CD4-positive, alpha-beta T cell (primary cell): ENCODE measurements at regions not wholly inside any gene's neighbourhood (a gene's known extent, or its start where the extent isn't known, plus 50 kb on each side); places are given as distances from the start of the nearest gene placed in this dataset.

Experiments
- ATAC-seq: fragments of 200-7000 bp; cut with Tn5 transposase; one replicate; pipeline ENCODE4 v1.10.0; 2022; ENCODE audit warnings: mild to moderate bottlenecking; ENCODE audit not compliant: poor library complexity
- CTCF ChIA-PET: fragments of 350-600 bp; sonication (Branson Sonifier 250); formaldehyde crosslinking; loops from one replicate; lab custom pipeline; 2021; ENCODE audit warnings: antibody characterized with exemption, inconsistent platforms; lab: Charles Lee
- POLR2A ChIA-PET: fragments of 350-600 bp; sonication (Branson Sonifier 250); formaldehyde crosslinking; loops from one replicate; lab custom pipeline; 2021; ENCODE audit warnings: antibody characterized with exemption, inconsistent platforms; lab: Charles Lee
- DNase-seq, 14 experiments: peaks; one replicate each; pipeline ENCODE4 v3.0.0-alpha.2; 2013 to 2020; ENCODE audit warnings: mixed read lengths in 2 of 14
- H3K27ac ChIP-seq, 2 donors: one replicate each; pipeline versions ENCODE4 v1.5.1 to v1.7.0; 2013; ENCODE audit warnings: low read length in 2 of 2, low read depth in 1 of 2, mild to moderate bottlenecking in 1 of 2
- H3K27me3 ChIP-seq, 2 experiments: 1 replicate in 1 of 2; 2 replicates in 1 of 2; pipeline versions ENCODE4 v1.6.1 to v1.7.0; 2013; ENCODE audit warnings: low read length in 2 of 2, control low read depth in 1 of 2, mild to moderate bottlenecking in 1 of 2, moderate library complexity in 1 of 2; ENCODE audit not compliant: insufficient read depth in 2 of 2, control insufficient read depth in 1 of 2
- H3K36me3 ChIP-seq: one replicate; pipeline ENCODE4 v1.6.1; 2013; ENCODE audit warnings: low read length, control low read depth; ENCODE audit not compliant: insufficient read depth
- H3K4me1 ChIP-seq: one replicate; pipeline ENCODE4 v1.6.1; 2013; ENCODE audit warnings: low read length, control low read depth; ENCODE audit not compliant: insufficient read depth
- H3K4me3 ChIP-seq: one replicate; pipeline ENCODE4 v1.5.1; 2013; ENCODE audit warnings: mild to moderate bottlenecking, low read length, moderate library complexity
- H3K9me3 ChIP-seq, 2 experiments: 1 replicate in 1 of 2; 2 replicates in 1 of 2; pipeline versions ENCODE4 v1.6.1 to v1.7.0; 2013; ENCODE audit warnings: low read length in 2 of 2, mild to moderate bottlenecking in 2 of 2, control low read depth in 1 of 2, moderate library complexity in 1 of 2; ENCODE audit not compliant: control insufficient read depth in 1 of 2, insufficient read depth in 1 of 2
- H3K27ac Mint-ChIP-seq: one replicate; pipeline ENCODE4 v1.8.0; 2020; ENCODE audit warnings: mixed read lengths
- H3K27me3 Mint-ChIP-seq: one replicate; pipeline ENCODE4 v1.8.0; 2021; ENCODE audit warnings: mixed read lengths
- H3K36me3 Mint-ChIP-seq: one replicate; pipeline ENCODE4 v1.8.0; 2021; ENCODE audit warnings: low read depth, mixed read lengths
- H3K4me1 Mint-ChIP-seq: one replicate; pipeline ENCODE4 v1.8.0; 2021; ENCODE audit warnings: low read depth, mixed read lengths
- H3K4me3 Mint-ChIP-seq: one replicate; pipeline ENCODE4 v1.8.0; 2020; ENCODE audit warnings: mild to moderate bottlenecking, mixed read lengths
- H3K9me3 Mint-ChIP-seq: one replicate; pipeline ENCODE4 v1.8.0; 2020; ENCODE audit warnings: mixed read lengths
- intact Hi-C, 2 experiments: fragments of 100-400 bp; cut with DNase I in 1 of 2; cut with micrococcal nuclease in 1 of 2; formaldehyde crosslinking; loops; one replicate each; pipeline versions ENCODE4 v1.15.1 to v1.9.0; 2023 to 2025; cut with DNase I, micrococcal nuclease
- TF ChIP-seq, protein P1 (sequence below): fragments of 200-600 bp; IDR thresholded peaks from one replicate; pipeline ENCODE4 v1.8.0; 2022; ENCODE audit warnings: antibody characterized with exemption, mild to moderate bottlenecking

DNA sequence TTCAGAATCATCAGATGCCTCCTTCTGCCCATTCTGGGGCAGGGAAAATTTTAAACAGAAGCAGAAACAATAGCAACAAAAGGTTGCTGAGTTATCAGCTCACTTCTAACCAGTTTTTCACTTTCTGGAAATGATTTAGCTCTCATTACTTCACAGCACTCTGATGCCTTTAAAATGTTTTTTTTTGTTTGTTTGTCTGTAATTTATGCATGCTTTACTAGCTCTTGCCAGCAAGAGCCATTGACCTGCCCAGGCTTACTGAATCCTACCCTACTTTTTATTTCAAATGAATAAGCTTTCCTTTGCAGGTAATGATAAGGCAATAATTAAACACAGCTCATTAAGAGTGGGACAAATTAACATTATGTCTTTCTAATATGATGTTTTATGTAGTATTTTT lies 466.1 kb upstream of the NOVA1 start:
- peaks cover 8% of the 10 kb centered on the region for H3K9me3 Mint-ChIP-seq
- H3K4me1 Mint-ChIP-seq, result no peaks in the 10 kb centered on the region
- ChIA-PET POLR2A (no interaction called here), CTCF (no interaction called here)
- H3K36me3 Mint-ChIP-seq, result no peaks in the 10 kb centered on the region
- no peak overlapping the region for H3K27ac ChIP-seq
- TF ChIP-seq, protein P1, sequence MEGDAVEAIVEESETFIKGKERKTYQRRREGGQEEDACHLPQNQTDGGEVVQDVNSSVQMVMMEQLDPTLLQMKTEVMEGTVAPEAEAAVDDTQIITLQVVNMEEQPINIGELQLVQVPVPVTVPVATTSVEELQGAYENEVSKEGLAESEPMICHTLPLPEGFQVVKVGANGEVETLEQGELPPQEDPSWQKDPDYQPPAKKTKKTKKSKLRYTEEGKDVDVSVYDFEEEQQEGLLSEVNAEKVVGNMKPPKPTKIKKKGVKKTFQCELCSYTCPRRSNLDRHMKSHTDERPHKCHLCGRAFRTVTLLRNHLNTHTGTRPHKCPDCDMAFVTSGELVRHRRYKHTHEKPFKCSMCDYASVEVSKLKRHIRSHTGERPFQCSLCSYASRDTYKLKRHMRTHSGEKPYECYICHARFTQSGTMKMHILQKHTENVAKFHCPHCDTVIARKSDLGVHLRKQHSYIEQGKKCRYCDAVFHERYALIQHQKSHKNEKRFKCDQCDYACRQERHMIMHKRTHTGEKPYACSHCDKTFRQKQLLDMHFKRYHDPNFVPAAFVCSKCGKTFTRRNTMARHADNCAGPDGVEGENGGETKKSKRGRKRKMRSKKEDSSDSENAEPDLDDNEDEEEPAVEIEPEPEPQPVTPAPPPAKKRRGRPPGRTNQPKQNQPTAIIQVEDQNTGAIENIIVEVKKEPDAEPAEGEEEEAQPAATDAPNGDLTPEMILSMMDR, result no peak
- no peak overlapping the region for H3K27ac Mint-ChIP-seq
- no peak for ATAC-seq
- intact Hi-C loops, result no loop called here
- no peaks in the 10 kb centered on the region for H3K27me3 ChIP-seq
- no peaks in the 10 kb centered on the region for H3K36me3 ChIP-seq
- H3K4me3 Mint-ChIP-seq, result no peak overlapping the region
- no peak overlapping the region for H3K4me3 ChIP-seq
- DNase-seq, result no peak
- H3K4me1 ChIP-seq, result no peaks in the 10 kb centered on the region
- H3K9me3 ChIP-seq, result no peaks in the 10 kb centered on the region
- H3K27me3 Mint-ChIP-seq, result no peaks in the 10 kb centered on the region

DNA sequence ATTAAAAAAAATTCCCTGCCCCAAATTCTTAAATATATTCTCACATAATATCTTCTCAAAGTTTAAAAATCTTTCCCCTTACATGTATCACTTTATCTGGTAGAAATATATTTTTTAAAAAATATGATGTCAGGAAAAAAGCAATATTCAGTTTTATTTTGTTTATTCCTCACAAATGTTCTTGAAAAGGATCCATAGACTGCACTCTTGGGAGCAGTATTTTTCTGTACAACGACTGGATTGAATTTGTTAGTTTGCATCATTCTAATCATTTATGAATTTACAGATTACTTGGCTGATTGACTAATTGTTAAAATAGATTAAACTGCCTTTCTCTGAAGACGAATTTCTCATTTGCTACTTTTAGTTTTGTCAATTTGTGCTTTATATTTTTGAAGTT lies 468.1 kb upstream of the NOVA1 start:
- Histone ChIP-seq H3K4me1 (no peaks in the 10 kb centered on the region), H3K9me3 (no peaks in the 10 kb centered on the region), H3K27me3 (no peaks in the 10 kb centered on the region), H3K4me3 (no peak overlapping the region), H3K36me3 (no peaks in the 10 kb centered on the region), H3K27ac (no peak overlapping the region)
- H3K36me3 Mint-ChIP-seq, result no peaks in the 10 kb centered on the region
- H3K27ac Mint-ChIP-seq, result no peak overlapping the region
- intact Hi-C loops, result no loop called here
- ChIA-PET CTCF (no interaction called here), POLR2A (no interaction called here)
- no peaks in the 10 kb centered on the region for H3K27me3 Mint-ChIP-seq
- no peak overlapping the region for H3K4me3 Mint-ChIP-seq
- ATAC-seq (no peak), DNase-seq (no peak)
- H3K4me1 Mint-ChIP-seq, result no peaks in the 10 kb centered on the region
- peaks cover 13% of the 10 kb centered on the region for H3K9me3 Mint-ChIP-seq
- TF ChIP-seq, protein P1, result no peak

DNA sequence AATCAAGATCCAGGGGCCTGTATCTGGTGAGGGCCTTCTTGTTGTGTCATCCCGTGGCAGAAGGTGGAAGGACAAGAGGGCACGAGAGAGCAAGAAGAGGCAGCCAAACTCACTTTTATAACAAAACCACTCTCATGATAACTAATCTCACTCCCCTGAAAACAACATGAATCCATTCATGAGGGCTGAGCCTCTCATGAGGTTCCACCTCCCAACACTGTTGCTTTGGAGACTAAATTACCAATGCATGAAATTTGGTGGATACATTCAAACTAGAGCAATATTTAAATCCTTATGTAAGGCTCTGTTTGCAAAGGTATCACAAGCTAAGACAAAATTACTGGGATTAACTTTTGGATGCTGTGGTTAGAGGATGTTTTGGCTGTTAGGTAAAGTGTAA lies 470.1 kb upstream of the NOVA1 start:
- Mint-ChIP-seq H3K36me3 (no peaks in the 10 kb centered on the region), H3K27me3 (no peaks in the 10 kb centered on the region), H3K27ac (no peak overlapping the region), H3K4me3 (no peak overlapping the region), H3K4me1 (no peaks in the 10 kb centered on the region), H3K9me3 (peaks cover 13% of the 10 kb centered on the region)
- no peak overlapping the region for H3K27ac ChIP-seq
- intact Hi-C loops, result no loop called here
- no peak overlapping the region for H3K4me3 ChIP-seq
- H3K27me3 ChIP-seq, result no peaks in the 10 kb centered on the region
- DNase-seq, result no peak
- ChIA-PET POLR2A (no interaction called here), CTCF (no interaction called here)
- TF ChIP-seq, protein P1, result no peak
- no peaks in the 10 kb centered on the region for H3K4me1 ChIP-seq
- no peaks in the 10 kb centered on the region for H3K9me3 ChIP-seq
- ATAC-seq, result no peak
- H3K36me3 ChIP-seq, result no peaks in the 10 kb centered on the region
